Thoracic aorta (tissue), 2 donors: ENCODE measurements at regions not wholly inside any gene's neighbourhood (a gene's known extent, or its start where the extent isn't known, plus 50 kb on each side); places are given as distances from the start of the nearest gene placed in this dataset.

Source experiments
- ATAC-seq: fragments of 150-250 bp; one replicate; pipeline ENCODE4 v1.8.0; 2017; ENCODE audit warnings: low read depth; ENCODE audit not compliant: insufficient number of reproducible peaks, low FRiP score
- DNase-seq: peaks from one replicate; pipeline ENCODE4 v3.0.0-alpha.2; 2020; ENCODE audit warnings: low spot score
- H3K27ac ChIP-seq, 2 donors: fragments of 200-600 bp; sonication (generic); 1 replicate in 1 of 2; 2 replicates in 1 of 2; pipeline ENCODE4 v1.5.1; 2016; ENCODE audit warnings: mild to moderate bottlenecking in 2 of 2, moderate library complexity in 2 of 2
- H3K27me3 ChIP-seq: fragments of 200-600 bp; sonication (generic); replicated peaks from 2 replicates; pipeline ENCODE4 v1.6.0; 2016; ENCODE audit warnings: mild to moderate bottlenecking; ENCODE audit not compliant: insufficient read depth
- H3K36me3 ChIP-seq: fragments of 200-600 bp; sonication (generic); one replicate; pipeline ENCODE4 v1.5.1; 2016
- H3K4me1 ChIP-seq, 2 donors: fragments of 200-600 bp; sonication (generic); 1 replicate in 1 of 2; 2 replicates in 1 of 2; pipeline versions ENCODE4 v1.5.1 to v1.6.0; 2016; ENCODE audit warnings: low read depth in 2 of 2, mild to moderate bottlenecking in 1 of 2; ENCODE audit not compliant: control insufficient read depth in 1 of 2
- H3K4me3 ChIP-seq: fragments of 200-600 bp; sonication (generic); 2 replicates; pipeline ENCODE4 v1.5.1; 2016; ENCODE audit warnings: mild to moderate bottlenecking
- H3K9me3 ChIP-seq: fragments of 200-600 bp; sonication (generic); 2 replicates; pipeline ENCODE4 v1.5.1; 2016
- CTCF ChIP-seq: fragments of 200-600 bp; sonication (generic); IDR thresholded peaks from one replicate; pipeline ENCODE4 v1.5.1; 2019; ENCODE audit warnings: antibody characterized with exemption

- ATAC-seq, result no peak
- H3K9me3 ChIP-seq, result no peaks in the 10 kb centered on the region
- no peaks in the 10 kb centered on the region for H3K27me3 ChIP-seq
Observed at GRCh38 chr17:73826872-73827228, 182.6 kb upstream of the SDK2 start.

GRCh38 chr17:73827627-73828291 is 183.5 kb upstream of the SDK2 start:
- H3K4me1 ChIP-seq, result no peaks in the 10 kb centered on the region
- DNase-seq (no peak), ATAC-seq (no peak)
- H3K27ac ChIP-seq, result no peak overlapping the region
- no peaks in the 10 kb centered on the region for H3K9me3 ChIP-seq
- H3K36me3 ChIP-seq, result no peaks in the 10 kb centered on the region
- H3K4me3 ChIP-seq, result no peak overlapping the region
- no peak for TF ChIP-seq CTCF
- no peaks in the 10 kb centered on the region for H3K27me3 ChIP-seq

More at GRCh38 chr17:73826872-73827228, 182.6 kb upstream of the SDK2 start:
- no peaks in the 10 kb centered on the region for H3K4me1 ChIP-seq
- no peaks in the 10 kb centered on the region for H3K36me3 ChIP-seq
- H3K4me3 ChIP-seq, result no peak overlapping the region
- no peak for TF ChIP-seq CTCF
- H3K27ac ChIP-seq, result no peak overlapping the region
- DNase-seq, result no peak

- Histone ChIP-seq H3K27ac (no peak overlapping the region), H3K36me3 (no peaks in the 10 kb centered on the region), H3K9me3 (no peaks in the 10 kb centered on the region), H3K27me3 (no peaks in the 10 kb centered on the region), H3K4me1 (no peaks in the 10 kb centered on the region), H3K4me3 (no peak overlapping the region)
- no peak for ATAC-seq
- no peak for TF ChIP-seq CTCF
- DNase-seq, result no peak
Observed at GRCh38 chr17:73829676-73830280, 185.5 kb upstream of the SDK2 start.

DNA sequence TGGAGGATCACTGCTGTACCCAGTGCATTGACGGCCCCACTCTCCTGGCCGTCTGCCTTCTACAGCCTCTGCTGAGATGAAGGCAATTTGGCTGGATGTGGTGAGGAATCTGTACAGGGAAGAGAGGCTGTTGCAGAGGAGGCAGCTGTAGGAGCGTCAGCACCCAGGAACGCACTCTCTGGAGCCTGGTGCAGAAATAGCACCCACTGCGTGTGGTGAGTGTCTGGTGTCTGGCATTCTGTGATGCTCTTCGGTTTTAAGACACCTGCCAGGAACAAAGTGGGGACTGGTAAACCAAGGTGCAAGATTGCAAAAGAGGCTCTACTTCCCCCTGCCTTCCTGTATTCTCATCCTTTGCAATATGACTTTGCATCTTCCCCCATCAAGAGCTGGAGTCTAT is 187.5 kb upstream of the SDK2 start:
- Histone ChIP-seq H3K4me1 (no peaks in the 10 kb centered on the region), H3K4me3 (no peak overlapping the region), H3K27ac (no peak overlapping the region), H3K9me3 (no peaks in the 10 kb centered on the region), H3K36me3 (no peaks in the 10 kb centered on the region), H3K27me3 (peaks cover 5% of the 10 kb centered on the region)
- no peak for ATAC-seq
- TF ChIP-seq CTCF, result no peak
- no peak for DNase-seq

- TF ChIP-seq CTCF, result no peak
- ATAC-seq (no peak), DNase-seq (no peak)
- Histone ChIP-seq H3K4me3 (no peak overlapping the region), H3K36me3 (no peaks in the 10 kb centered on the region), H3K4me1 (no peaks in the 10 kb centered on the region), H3K9me3 (no peaks in the 10 kb centered on the region), H3K27ac (no peak overlapping the region), H3K27me3 (peaks cover 5% of the 10 kb centered on the region)
Observed at GRCh38 chr17:73833775-73834488, 189.7 kb upstream of the SDK2 start.
